Loucy (cell line): ENCODE measurements at regions not wholly inside any gene's neighbourhood (a gene's known extent, or its start where the extent isn't known, plus 50 kb on each side); places are given as distances from the start of the nearest gene placed in this dataset.

Source experiments
- H2AFZ ChIP-seq: fragments of 200-600 bp; sonication (generic); 2 replicates; pipeline ENCODE4 v1.6.0; 2016; ENCODE audit warnings: antibody characterized with exemption, mild to moderate bottlenecking, low read length, moderate library complexity
- H3F3A ChIP-seq: fragments of 200-600 bp; 2 replicates; pipeline ENCODE4 v1.6.0; 2016; ENCODE audit warnings: antibody characterized with exemption, low read depth, mild to moderate bottlenecking
- H3K27me3 ChIP-seq: fragments of 200-600 bp; sonication (generic); 2 replicates; pipeline ENCODE4 v1.6.1; 2014; ENCODE audit warnings: low read length, mild to moderate bottlenecking; ENCODE audit not compliant: insufficient read depth, poor library complexity, severe bottlenecking
- H3K36me3 ChIP-seq: fragments of 200-600 bp; sonication (generic); 2 replicates; pipeline ENCODE4 v1.6.1; 2016; ENCODE audit warnings: low read length; ENCODE audit not compliant: insufficient read depth
- H3K4me1 ChIP-seq: fragments of 200-600 bp; sonication (generic); 2 replicates; pipeline ENCODE4 v1.5.1; 2014; ENCODE audit warnings: low read length, mild to moderate bottlenecking; ENCODE audit not compliant: insufficient read depth, poor library complexity, severe bottlenecking
- H3K4me2 ChIP-seq: fragments of 200-600 bp; sonication (generic); 2 replicates; pipeline ENCODE4 v1.6.0; 2014; ENCODE audit warnings: antibody characterized with exemption, low read length, low read depth, mild to moderate bottlenecking; ENCODE audit not compliant: poor library complexity, severe bottlenecking
- H3K4me3 ChIP-seq: fragments of 200-600 bp; sonication (generic); 2 replicates; pipeline ENCODE4 v1.5.1; 2014; ENCODE audit warnings: low read length, mild to moderate bottlenecking, mixed read lengths; ENCODE audit not compliant: poor library complexity, severe bottlenecking
- H3K79me2 ChIP-seq: fragments of 200-600 bp; sonication (generic); 2 replicates; pipeline ENCODE4 v1.6.1; 2014; ENCODE audit warnings: low read length; ENCODE audit not compliant: insufficient read depth
- H3K9ac ChIP-seq: fragments of 200-600 bp; sonication (generic); 2 replicates; pipeline ENCODE4 v1.6.0; 2014; ENCODE audit warnings: mild to moderate bottlenecking, low read depth, low read length, moderate library complexity; ENCODE audit not compliant: poor library complexity, severe bottlenecking
- H3K9me2 ChIP-seq: fragments of 200-600 bp; sonication (generic); replicated peaks from 2 replicates; pipeline ENCODE4 v1.6.1; 2016; ENCODE audit warnings: low read depth, low read length, mixed read lengths
- H3K9me3 ChIP-seq: fragments of 200-600 bp; sonication (generic); 2 replicates; pipeline ENCODE4 v1.6.1; 2014; ENCODE audit warnings: mild to moderate bottlenecking, antibody characterized with exemption, low read length, low read depth; ENCODE audit not compliant: insufficient read depth
- H4K20me1 ChIP-seq: fragments of 200-600 bp; sonication (generic); 2 replicates; pipeline ENCODE4 v1.6.0; 2014; ENCODE audit warnings: antibody characterized with exemption, low read length, mild to moderate bottlenecking; ENCODE audit not compliant: insufficient read depth, poor library complexity, severe bottlenecking
- CTCF ChIP-seq: fragments of 200-600 bp; sonication (generic); conservative IDR thresholded peaks from 2 replicates; pipeline ENCODE4 v1.5.1; 2014; ENCODE audit warnings: mild to moderate bottlenecking, antibody characterized with exemption, low read length
- EZH2phosphoT487 ChIP-seq: fragments of 200-600 bp; IDR thresholded peaks from 2 replicates; pipeline ENCODE4 v1.6.1; 2018; ENCODE audit warnings: antibody characterized with exemption, mild to moderate bottlenecking, moderate library complexity, borderline replicate concordance

- Histone ChIP-seq H3K36me3 (no peaks in the 10 kb centered on the region), H2AFZ (no peak overlapping the region), H3K4me3 (no peak overlapping the region), H3F3A (no peaks in the 10 kb centered on the region), H3K79me2 (no peaks in the 10 kb centered on the region), H3K9ac (no peak overlapping the region), H3K9me2 (no peaks in the 10 kb centered on the region), H3K4me1 (no peaks in the 10 kb centered on the region), H3K27me3 (no peaks in the 10 kb centered on the region), H3K9me3 (peaks cover 3% of the 10 kb centered on the region; the same call in 1 of the 2 replicates), H4K20me1 (no peaks in the 10 kb centered on the region), H3K4me2 (no peak overlapping the region)
- no peak for TF ChIP-seq CTCF
These were observed 237.6 kb upstream of the TRIB2 start for GRCh38 chr2:12479065-12479601.

DNA sequence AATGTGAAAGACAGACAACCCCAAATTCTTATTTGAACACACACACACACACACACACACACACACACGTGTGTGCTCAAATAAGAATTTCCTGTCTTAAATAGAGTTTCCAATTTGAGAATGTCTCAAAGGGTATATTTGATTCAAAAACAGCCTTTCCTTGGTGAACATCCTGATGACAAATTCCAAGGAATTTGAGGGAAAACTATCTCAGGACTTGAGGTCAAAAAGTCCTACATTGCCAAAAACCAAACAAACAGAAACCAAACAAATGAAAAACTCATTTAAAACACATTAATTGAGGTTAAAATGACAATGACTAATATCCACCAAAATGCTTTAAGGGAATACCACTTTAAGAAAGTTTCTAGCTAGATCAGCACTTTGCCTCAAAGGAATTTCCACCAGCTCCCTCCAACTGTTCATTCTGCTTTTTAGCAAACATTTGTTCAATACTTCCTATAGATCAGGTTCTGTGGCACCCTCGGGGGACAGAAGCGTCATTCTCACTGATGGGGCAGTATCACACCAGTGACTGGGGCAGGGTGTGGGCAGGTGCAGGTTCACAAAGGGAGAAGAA lies 232.1 kb upstream of the TRIB2 start:
- H4K20me1 ChIP-seq, result no peaks in the 10 kb centered on the region
- H3F3A ChIP-seq, result no peaks in the 10 kb centered on the region
- H3K27me3 ChIP-seq, result no peaks in the 10 kb centered on the region
- H3K4me3 ChIP-seq, result no peak overlapping the region
- H3K4me1 ChIP-seq, result peaks cover 15% of the 10 kb centered on the region
- TF ChIP-seq EZH2phosphoT487, result no peak
- no peak for TF ChIP-seq CTCF
- no peak overlapping the region for H2AFZ ChIP-seq
- peaks cover 3% of the 10 kb centered on the region; the same call in 1 of the 2 replicates for H3K9me3 ChIP-seq
- H3K9me2 ChIP-seq, result no peaks in the 10 kb centered on the region
- H3K79me2 ChIP-seq, result no peaks in the 10 kb centered on the region
- no peaks in the 10 kb centered on the region for H3K36me3 ChIP-seq
- H3K4me2 ChIP-seq, result no peak overlapping the region
- H3K9ac ChIP-seq, result no peak overlapping the region

GRCh38 chr2:12486205-12487118 lies 230.3 kb upstream of the TRIB2 start:
- Histone ChIP-seq H3K79me2 (no peaks in the 10 kb centered on the region), H3K4me2 (no peak overlapping the region), H3K4me1 (peaks cover 21% of the 10 kb centered on the region), H3K9me3 (peaks cover 3% of the 10 kb centered on the region; the same call in 1 of the 2 replicates), H3K9me2 (no peaks in the 10 kb centered on the region), H3F3A (no peaks in the 10 kb centered on the region), H3K36me3 (no peaks in the 10 kb centered on the region), H2AFZ (no peak overlapping the region), H3K9ac (no peak overlapping the region), H3K27me3 (no peaks in the 10 kb centered on the region), H3K4me3 (no peak overlapping the region), H4K20me1 (no peaks in the 10 kb centered on the region)
- no peak for TF ChIP-seq CTCF
- no peak for TF ChIP-seq EZH2phosphoT487
